Nephron (organoid): ENCODE measurements at regions not wholly inside any gene's neighbourhood (a gene's known extent, or its start where the extent isn't known, plus 50 kb on each side); places are given as distances from the start of the nearest gene placed in this dataset.

Experiments
- H3K27ac Mint-ChIP-seq, 3 experiments: 2 replicates each; pipeline ENCODE4 v1.8.0; 2020; ENCODE audit warnings: mixed read lengths in 3 of 3, mild to moderate bottlenecking in 2 of 3, moderate library complexity in 1 of 3
- H3K27me3 Mint-ChIP-seq: 2 replicates; pipeline ENCODE4 v1.8.0; 2021; ENCODE audit warnings: low read depth, mild to moderate bottlenecking, moderate library complexity, mixed read lengths
- H3K36me3 Mint-ChIP-seq: 2 replicates; pipeline ENCODE4 v1.8.0; 2020; ENCODE audit warnings: low read depth, mixed read lengths
- H3K4me1 Mint-ChIP-seq: 2 replicates; pipeline ENCODE4 v1.8.0; 2020; ENCODE audit warnings: mixed read lengths
- H3K4me3 Mint-ChIP-seq, 3 experiments: 2 replicates each; pipeline ENCODE4 v1.8.0; 2020; ENCODE audit warnings: mild to moderate bottlenecking in 3 of 3, mixed read lengths in 3 of 3, moderate library complexity in 2 of 3
- H3K9me3 Mint-ChIP-seq: 2 replicates; pipeline ENCODE4 v1.8.0; 2020; ENCODE audit warnings: mixed read lengths
- TF ChIP-seq, protein P1 (sequence below), 3 experiments: fragments of 200-600 bp; sonication (generic); IDR thresholded peaks; one replicate each; pipeline ENCODE4 v1.5.0; 2021; ENCODE audit warnings: antibody characterized with exemption in 3 of 3; ENCODE audit not compliant: unreplicated experiment in 3 of 3

DNA sequence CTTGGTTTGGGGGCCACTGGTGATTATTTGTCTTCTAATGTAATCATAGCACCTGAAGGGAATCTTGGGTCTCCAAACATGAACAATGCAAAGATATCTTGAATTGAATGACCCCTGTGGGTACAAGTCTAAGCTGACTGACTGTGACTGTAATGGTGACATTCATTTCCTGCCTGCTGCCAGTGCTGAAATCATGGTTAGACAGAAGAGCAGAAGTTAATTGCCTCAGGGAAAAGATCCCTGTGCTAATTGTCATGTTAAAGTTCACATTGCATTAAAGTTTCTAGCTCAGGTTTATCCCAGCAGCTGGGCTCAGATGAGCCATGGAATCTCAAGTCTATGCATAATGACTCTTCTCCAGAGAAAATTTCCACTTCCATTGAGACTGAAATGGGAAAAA is 772.0 kb downstream of the ETS1 start:
- TF ChIP-seq, protein P1, sequence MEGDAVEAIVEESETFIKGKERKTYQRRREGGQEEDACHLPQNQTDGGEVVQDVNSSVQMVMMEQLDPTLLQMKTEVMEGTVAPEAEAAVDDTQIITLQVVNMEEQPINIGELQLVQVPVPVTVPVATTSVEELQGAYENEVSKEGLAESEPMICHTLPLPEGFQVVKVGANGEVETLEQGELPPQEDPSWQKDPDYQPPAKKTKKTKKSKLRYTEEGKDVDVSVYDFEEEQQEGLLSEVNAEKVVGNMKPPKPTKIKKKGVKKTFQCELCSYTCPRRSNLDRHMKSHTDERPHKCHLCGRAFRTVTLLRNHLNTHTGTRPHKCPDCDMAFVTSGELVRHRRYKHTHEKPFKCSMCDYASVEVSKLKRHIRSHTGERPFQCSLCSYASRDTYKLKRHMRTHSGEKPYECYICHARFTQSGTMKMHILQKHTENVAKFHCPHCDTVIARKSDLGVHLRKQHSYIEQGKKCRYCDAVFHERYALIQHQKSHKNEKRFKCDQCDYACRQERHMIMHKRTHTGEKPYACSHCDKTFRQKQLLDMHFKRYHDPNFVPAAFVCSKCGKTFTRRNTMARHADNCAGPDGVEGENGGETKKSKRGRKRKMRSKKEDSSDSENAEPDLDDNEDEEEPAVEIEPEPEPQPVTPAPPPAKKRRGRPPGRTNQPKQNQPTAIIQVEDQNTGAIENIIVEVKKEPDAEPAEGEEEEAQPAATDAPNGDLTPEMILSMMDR (IDR thresholded peaks at IDR 0.05; ENCODE audit: unreplicated experiment in 3 of 3): no peak
- Mint-ChIP-seq H3K27me3 (no peaks in the 10 kb centered on the region), H3K4me1 (no peaks in the 10 kb centered on the region), H3K9me3 (no peaks in the 10 kb centered on the region), H3K36me3 (no peaks in the 10 kb centered on the region), H3K27ac (no peak overlapping the region), H3K4me3 (no peak overlapping the region)

DNA sequence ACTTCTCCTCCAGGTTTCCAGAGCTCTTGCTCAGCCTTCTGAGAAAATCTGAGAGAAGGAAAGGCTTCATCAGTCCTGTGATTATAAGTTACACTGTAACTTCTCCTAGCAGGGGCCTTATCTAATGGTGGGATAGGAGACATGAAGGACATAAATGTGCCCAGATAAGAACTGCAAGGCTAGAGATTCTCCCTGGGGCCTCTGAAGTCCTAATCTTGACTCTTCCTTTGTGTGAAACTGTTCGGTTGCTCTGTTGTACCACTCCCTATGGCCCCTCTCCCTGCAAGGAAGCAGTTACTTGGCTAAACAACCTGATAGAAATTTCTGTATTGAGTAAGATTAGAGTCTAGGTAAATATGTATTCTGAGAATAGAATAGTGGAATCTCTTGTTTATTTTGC is 780.9 kb downstream of the ETS1 start:
- TF ChIP-seq, protein P1 (IDR thresholded peaks at IDR 0.05; ENCODE audit: unreplicated experiment in 3 of 3): no peak
- H3K27ac Mint-ChIP-seq: peak overlapping the region; percentile 84 to 91 (median 86)
- H3K4me3 Mint-ChIP-seq: no peak overlapping the region
- H3K4me1 Mint-ChIP-seq: peaks cover 26% of the 10 kb centered on the region
- H3K36me3 Mint-ChIP-seq: no peaks in the 10 kb centered on the region
- no peaks in the 10 kb centered on the region for H3K9me3 Mint-ChIP-seq
- H3K27me3 Mint-ChIP-seq: no peaks in the 10 kb centered on the region

GRCh38 chr11:127805771-127806170 is 781.6 kb downstream of the ETS1 start:
- Mint-ChIP-seq H3K4me1 (peaks cover 26% of the 10 kb centered on the region), H3K27me3 (no peaks in the 10 kb centered on the region), H3K36me3 (no peaks in the 10 kb centered on the region), H3K4me3 (no peak overlapping the region), H3K27ac (peak overlapping the region; percentile 86 to 94 (median 91)), H3K9me3 (no peaks in the 10 kb centered on the region)
- TF ChIP-seq, protein P1 (IDR thresholded peaks at IDR 0.05; ENCODE audit: unreplicated experiment in 3 of 3): no peak

GRCh38 chr11:127804747-127805400 is 782.5 kb downstream of the ETS1 start:
- Mint-ChIP-seq H3K4me1 (peaks cover 26% of the 10 kb centered on the region), H3K27me3 (no peaks in the 10 kb centered on the region), H3K27ac (peak overlapping the region; percentile 86 to 94 (median 91)), H3K4me3 (peak overlapping the region in 1 of 3 experiments; percentile 25), H3K9me3 (peaks cover 6% of the 10 kb centered on the region), H3K36me3 (no peaks in the 10 kb centered on the region)
- TF ChIP-seq, protein P1 (IDR thresholded peaks at IDR 0.05; ENCODE audit: unreplicated experiment in 3 of 3): no peak

DNA sequence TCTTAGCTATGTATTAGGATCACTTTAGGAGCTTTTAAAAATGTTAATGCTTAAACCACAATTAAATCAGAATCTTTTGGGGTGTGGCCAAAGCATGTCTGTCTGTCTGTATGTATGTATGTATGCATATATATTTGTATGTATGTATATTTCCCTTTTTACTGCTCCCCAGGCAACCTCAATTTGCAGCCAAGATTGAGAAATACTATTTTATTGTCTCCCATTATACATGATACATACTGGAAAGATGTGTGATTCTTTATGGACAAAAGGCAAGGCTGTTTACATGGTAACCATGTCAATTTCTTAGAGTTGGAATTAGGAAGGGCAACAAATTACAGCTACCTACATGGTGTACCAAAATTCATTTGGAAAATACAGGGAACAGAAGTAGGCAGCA is 783.6 kb downstream of the ETS1 start:
- Mint-ChIP-seq H3K4me1 (peaks cover 26% of the 10 kb centered on the region), H3K9me3 (peaks cover 9% of the 10 kb centered on the region), H3K4me3 (no peak overlapping the region), H3K36me3 (no peaks in the 10 kb centered on the region), H3K27ac (peak overlapping the region in 1 of 3 experiments; percentile 28), H3K27me3 (no peaks in the 10 kb centered on the region)
- TF ChIP-seq, protein P1 (IDR thresholded peaks at IDR 0.05; ENCODE audit: unreplicated experiment in 3 of 3): no peak
